Keratinocyte (primary cell): ENCODE measurements at regions not wholly inside any gene's neighbourhood (a gene's known extent, or its start where the extent isn't known, plus 50 kb on each side); places are given as distances from the start of the nearest gene placed in this dataset.

Source experiments
- DNase-seq: peaks from one replicate; pipeline ENCODE4 v3.0.0-alpha.2; 2011; ENCODE audit warnings: low read depth, missing footprints, low spot score
- FAIRE-seq: peaks from 2 replicates; lab custom pipeline; 2011; peaks lifted over from hg19 to GRCh38; lab: Jason Lieb, UNC
- H2AFZ ChIP-seq: 2 replicates; pipeline ENCODE4 v1.6.0; 2012; ENCODE audit warnings: low read length, control low read depth, inconsistent platforms; ENCODE audit not compliant: control insufficient read depth
- H3K27ac ChIP-seq: 2 replicates; pipeline ENCODE4 v1.5.1; 2011; ENCODE audit warnings: low read length; ENCODE audit not compliant: control insufficient read depth, insufficient read depth
- H3K27me3 ChIP-seq: 3 replicates; pipeline ENCODE4 v1.6.0; 2011; ENCODE audit warnings: low read length; ENCODE audit not compliant: control insufficient read depth, insufficient read depth; ENCODE audit errors: extremely low read depth
- H3K36me3 ChIP-seq, 2 experiments: 2 replicates in 1 of 2; 3 replicates in 1 of 2; pipeline ENCODE4 v1.5.1; 2011; ENCODE audit warnings: low read length in 2 of 2, mild to moderate bottlenecking in 1 of 2; ENCODE audit not compliant: control insufficient read depth in 2 of 2, insufficient read depth in 2 of 2; ENCODE audit errors: extremely low read depth in 1 of 2
- H3K4me1 ChIP-seq: 3 replicates; pipeline ENCODE4 v1.5.1; 2011; ENCODE audit warnings: low read length; ENCODE audit not compliant: control insufficient read depth, insufficient read depth; ENCODE audit errors: extremely low read depth
- H3K4me2 ChIP-seq: 3 replicates; pipeline ENCODE4 v1.6.0; 2011; ENCODE audit warnings: low read depth, low read length; ENCODE audit not compliant: control insufficient read depth, insufficient read depth; ENCODE audit errors: extremely low read depth
- H3K4me3 ChIP-seq, 3 experiments: fragments of 200-600 bp in 1 of 3; sonication (generic) in 1 of 3; 2 replicates in 2 of 3; 3 replicates in 1 of 3; pipeline ENCODE4 v1.5.1; 2011 to 2016; ENCODE audit warnings: low read length in 3 of 3, mild to moderate bottlenecking in 3 of 3, control low read depth in 2 of 3, inconsistent platforms in 1 of 3, low read depth in 1 of 3, mixed read lengths in 1 of 3, mixed run types in 1 of 3, moderate library complexity in 1 of 3; ENCODE audit not compliant: control insufficient read depth in 2 of 3, insufficient read depth in 2 of 3; ENCODE audit errors: extremely low read depth in 1 of 3
- H3K79me2 ChIP-seq: 2 replicates; pipeline ENCODE4 v1.6.0; 2012; ENCODE audit warnings: low read length; ENCODE audit not compliant: control insufficient read depth, insufficient read depth
- H3K9ac ChIP-seq: 3 replicates; pipeline ENCODE4 v1.6.0; 2011; ENCODE audit warnings: low read length; ENCODE audit not compliant: control insufficient read depth, insufficient read depth; ENCODE audit errors: extremely low read depth
- H3K9me1 ChIP-seq: 3 replicates; pipeline ENCODE4 v1.6.0; 2011; ENCODE audit warnings: low read length; ENCODE audit not compliant: control insufficient read depth, insufficient read depth; ENCODE audit errors: extremely low read depth
- H3K9me3 ChIP-seq: 2 replicates; pipeline ENCODE4 v1.5.1; 2012; ENCODE audit warnings: low read depth, low read length; ENCODE audit not compliant: control insufficient read depth
- H4K20me1 ChIP-seq: 3 replicates; pipeline ENCODE4 v1.6.0; 2011; ENCODE audit warnings: low read length; ENCODE audit not compliant: control insufficient read depth, insufficient read depth; ENCODE audit errors: extremely low read depth
- EZH2 ChIP-seq: IDR thresholded peaks from one replicate; pipeline ENCODE4 v1.6.1; 2012; ENCODE audit warnings: inconsistent platforms, mild to moderate bottlenecking, low read length, moderate library complexity
- dilution Hi-C: fragments of 300-500 bp; cut with MboI; formaldehyde crosslinking; loops from one replicate; pipeline ENCODE4 v1.7.0; 2020; ENCODE audit warnings: low sequenced_read_pairs; ENCODE audit not compliant: extremely low pct_ligation_motif_present
- TF ChIP-seq, protein P1 (sequence below), 3 experiments: IDR thresholded peaks in 1 of 3; conservative IDR thresholded peaks in 1 of 3; optimal IDR thresholded peaks in 1 of 3; 2 replicates in 2 of 3; 3 replicates in 1 of 3; pipeline versions ENCODE3 to v1.5.1; 2011; ENCODE audit warnings: low read length in 3 of 3, mild to moderate bottlenecking in 3 of 3, moderate library complexity in 2 of 3, control low read depth in 1 of 3, inconsistent platforms in 1 of 3; ENCODE audit not compliant: insufficient read depth in 2 of 3; ENCODE audit errors: extremely low read depth in 1 of 3

DNA sequence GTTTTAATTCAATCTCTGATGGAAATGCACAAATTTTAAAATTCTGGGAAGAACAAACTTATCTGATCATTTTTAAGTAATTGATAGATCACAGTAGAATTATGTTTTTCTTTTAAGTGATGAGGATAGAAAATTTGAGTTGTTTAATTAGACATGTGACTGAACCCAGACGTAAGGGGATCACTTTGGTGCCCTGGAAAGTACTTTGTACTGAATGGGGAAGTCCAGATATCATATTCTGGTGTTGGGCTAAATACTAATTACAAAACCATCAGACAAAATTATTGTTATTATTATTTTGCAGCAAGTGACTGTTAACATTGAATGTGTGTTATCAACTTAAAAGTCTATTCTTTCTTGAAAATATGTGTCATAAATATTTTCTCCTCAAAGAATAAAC is 994.6 kb downstream of the TSN start:
- dilution Hi-C loops = no loop called here
- Histone ChIP-seq H3K4me3 (no peak overlapping the region), H2AFZ (no peak overlapping the region), H3K27ac (no peak overlapping the region), H3K9me1 (no peaks in the 10 kb centered on the region), H3K79me2 (no peaks in the 10 kb centered on the region), H3K9me3 (no peaks in the 10 kb centered on the region), H3K36me3 (no peaks in the 10 kb centered on the region), H4K20me1 (no peaks in the 10 kb centered on the region), H3K9ac (no peak overlapping the region), H3K4me1 (no peaks in the 10 kb centered on the region), H3K4me2 (no peak overlapping the region), H3K27me3 (no peaks in the 10 kb centered on the region)
- TF ChIP-seq, protein P1, sequence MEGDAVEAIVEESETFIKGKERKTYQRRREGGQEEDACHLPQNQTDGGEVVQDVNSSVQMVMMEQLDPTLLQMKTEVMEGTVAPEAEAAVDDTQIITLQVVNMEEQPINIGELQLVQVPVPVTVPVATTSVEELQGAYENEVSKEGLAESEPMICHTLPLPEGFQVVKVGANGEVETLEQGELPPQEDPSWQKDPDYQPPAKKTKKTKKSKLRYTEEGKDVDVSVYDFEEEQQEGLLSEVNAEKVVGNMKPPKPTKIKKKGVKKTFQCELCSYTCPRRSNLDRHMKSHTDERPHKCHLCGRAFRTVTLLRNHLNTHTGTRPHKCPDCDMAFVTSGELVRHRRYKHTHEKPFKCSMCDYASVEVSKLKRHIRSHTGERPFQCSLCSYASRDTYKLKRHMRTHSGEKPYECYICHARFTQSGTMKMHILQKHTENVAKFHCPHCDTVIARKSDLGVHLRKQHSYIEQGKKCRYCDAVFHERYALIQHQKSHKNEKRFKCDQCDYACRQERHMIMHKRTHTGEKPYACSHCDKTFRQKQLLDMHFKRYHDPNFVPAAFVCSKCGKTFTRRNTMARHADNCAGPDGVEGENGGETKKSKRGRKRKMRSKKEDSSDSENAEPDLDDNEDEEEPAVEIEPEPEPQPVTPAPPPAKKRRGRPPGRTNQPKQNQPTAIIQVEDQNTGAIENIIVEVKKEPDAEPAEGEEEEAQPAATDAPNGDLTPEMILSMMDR (optimal IDR thresholded peaks at IDR 0.05 in 1 of 3, IDR thresholded peaks at IDR 0.05 in 1 of 3, conservative IDR thresholded peaks at IDR 0.05 in 1 of 3; ENCODE audit: extremely low read depth in 1 of 3, insufficient read depth in 2 of 3, low read length in 3 of 3) = no peak
- no peak for TF ChIP-seq EZH2
- FAIRE-seq (no peak), DNase-seq (no peak)

DNA sequence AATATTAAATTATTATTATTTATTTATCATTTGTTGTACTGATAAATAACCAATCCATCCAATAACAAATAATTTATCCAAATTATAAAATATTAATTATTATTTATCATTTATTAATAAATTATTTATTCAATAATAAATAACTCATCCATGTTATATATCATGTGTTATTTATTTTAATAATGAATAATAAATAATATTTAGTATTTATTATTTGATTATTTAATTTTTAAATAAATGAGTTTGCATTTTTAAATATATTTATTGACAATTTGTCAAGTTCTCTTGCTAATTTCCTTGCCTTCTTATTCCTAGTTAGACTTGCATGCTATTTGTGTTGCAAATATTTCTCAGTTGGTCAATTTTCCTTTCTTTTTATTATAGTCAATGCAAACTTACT is 995.4 kb downstream of the TSN start:
- FAIRE-seq (no peak), DNase-seq (no peak)
- TF ChIP-seq, protein P1 (optimal IDR thresholded peaks at IDR 0.05 in 1 of 3, IDR thresholded peaks at IDR 0.05 in 1 of 3, conservative IDR thresholded peaks at IDR 0.05 in 1 of 3; ENCODE audit: extremely low read depth in 1 of 3, insufficient read depth in 2 of 3, low read length in 3 of 3) = no peak
- no peak for TF ChIP-seq EZH2
- Histone ChIP-seq H3K9me1 (no peaks in the 10 kb centered on the region), H2AFZ (no peak overlapping the region), H3K79me2 (no peaks in the 10 kb centered on the region), H3K36me3 (no peaks in the 10 kb centered on the region), H4K20me1 (no peaks in the 10 kb centered on the region), H3K9me3 (no peaks in the 10 kb centered on the region), H3K27me3 (no peaks in the 10 kb centered on the region), H3K4me1 (no peaks in the 10 kb centered on the region), H3K4me2 (no peak overlapping the region), H3K9ac (no peak overlapping the region), H3K4me3 (no peak overlapping the region), H3K27ac (no peak overlapping the region)
- dilution Hi-C loops = no loop called here
